Skin epidermis (tissue), 12 donors: ENCODE measurements at regions not wholly inside any gene's neighbourhood (a gene's known extent, or its start where the extent isn't known, plus 50 kb on each side); places are given as distances from the start of the nearest gene placed in this dataset.
"Not testable (repeated sequence)": the region's sequence is repeated elsewhere in the genome, so short reads cannot be mapped to it uniquely, and the experiment has no call there.

Experiments used
- H3K27ac ChIP-seq, 21 experiments: fragments of 200-600 bp; sonication (generic) in 11 of 21; one replicate each; pipeline ENCODE4 v1.5.0; 2020; ENCODE audit warnings: mild to moderate bottlenecking in 3 of 21, inconsistent platforms in 2 of 21, moderate library complexity in 2 of 21
- H3K4me3 ChIP-seq, 7 experiments: fragments of 200-600 bp; sonication (generic) in 2 of 7; one replicate each; pipeline ENCODE4 v1.5.0; 2020; ENCODE audit warnings: inconsistent platforms in 2 of 7, mild to moderate bottlenecking in 2 of 7, moderate library complexity in 1 of 7

GRCh38 chr5:147072622-147073021 is 162.2 kb upstream of the STK32A start:
- no peak overlapping the region for H3K4me3 ChIP-seq
- H3K27ac ChIP-seq = no peak overlapping the region

DNA sequence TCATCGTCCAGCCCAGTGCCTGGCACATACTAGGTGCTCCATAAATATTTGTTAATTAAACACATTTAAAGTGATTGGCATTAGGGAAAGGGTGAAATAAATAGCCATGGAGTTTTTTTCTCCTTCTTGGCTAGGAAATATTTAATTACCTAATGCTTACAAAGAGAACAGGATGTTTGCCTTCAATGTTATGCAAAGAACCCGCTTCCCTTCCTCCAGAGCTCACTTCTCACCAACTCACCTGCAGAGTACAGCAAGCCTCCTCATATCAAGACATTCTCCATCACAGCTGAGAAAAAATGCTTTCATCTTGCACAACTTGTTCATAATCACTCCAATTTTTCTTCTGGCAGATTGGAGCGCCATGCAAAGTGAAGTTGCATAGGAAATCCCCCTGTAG is 161.7 kb upstream of the STK32A start:
- no peak overlapping the region for H3K4me3 ChIP-seq
- H3K27ac ChIP-seq = no peak overlapping the region

DNA sequence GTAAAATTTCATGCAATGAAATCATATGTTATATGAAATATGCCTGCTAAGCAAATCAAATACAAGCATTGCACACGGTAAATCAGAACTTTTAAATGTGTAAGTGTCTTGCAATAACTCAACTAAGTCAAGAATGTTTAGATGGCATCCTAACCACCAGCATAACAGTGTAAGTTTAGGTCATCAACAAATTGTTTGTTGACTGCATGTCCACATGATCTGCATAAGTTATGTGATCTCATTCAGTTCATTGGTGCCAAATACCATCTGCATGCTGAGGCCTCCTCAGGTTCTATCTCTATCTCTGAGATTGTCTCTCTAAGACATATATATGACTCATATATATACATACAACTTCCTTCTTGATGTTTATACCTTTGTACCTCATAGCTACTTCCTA is 159.6 kb upstream of the STK32A start:
- H3K4me3 ChIP-seq = no peak overlapping the region
- H3K27ac ChIP-seq = no peak overlapping the region

GRCh38 chr5:147080391-147080790 is 154.4 kb upstream of the STK32A start:
- Histone ChIP-seq H3K27ac (no peak overlapping the region), H3K4me3 (no peak overlapping the region)

DNA sequence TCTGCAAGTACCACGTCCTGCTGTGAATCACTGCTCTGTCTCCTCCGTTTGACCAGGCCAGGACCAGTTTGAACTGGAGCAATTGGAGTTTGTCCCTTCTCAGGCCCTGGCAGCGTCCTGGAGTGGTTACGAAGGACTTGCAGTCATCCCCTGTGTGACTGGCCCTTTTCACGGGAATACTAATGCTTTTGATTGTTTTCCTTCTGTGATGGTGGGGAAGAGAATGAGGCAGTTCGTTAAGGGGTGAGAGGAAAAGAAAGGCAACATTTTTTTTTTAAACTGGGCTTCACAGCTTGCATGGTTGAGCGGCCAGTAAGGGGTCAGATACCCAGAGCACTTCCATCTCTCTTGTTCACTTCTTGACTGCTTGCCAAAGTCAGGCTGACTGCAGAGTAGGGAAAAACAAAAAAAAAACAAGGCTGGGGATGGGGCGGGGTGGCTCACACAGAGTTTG is 153.5 kb upstream of the STK32A start:
- Histone ChIP-seq H3K27ac (no peak overlapping the region), H3K4me3 (no peak overlapping the region)

GRCh38 chr5:147084702-147085101 is 150.1 kb upstream of the STK32A start:
- Histone ChIP-seq H3K27ac (no peak overlapping the region), H3K4me3 (no peak overlapping the region)

- Histone ChIP-seq H3K4me3 (no peak overlapping the region), H3K27ac (no peak overlapping the region)
These were observed 149.4 kb upstream of the STK32A start for GRCh38 chr5:147085409-147085808.

DNA sequence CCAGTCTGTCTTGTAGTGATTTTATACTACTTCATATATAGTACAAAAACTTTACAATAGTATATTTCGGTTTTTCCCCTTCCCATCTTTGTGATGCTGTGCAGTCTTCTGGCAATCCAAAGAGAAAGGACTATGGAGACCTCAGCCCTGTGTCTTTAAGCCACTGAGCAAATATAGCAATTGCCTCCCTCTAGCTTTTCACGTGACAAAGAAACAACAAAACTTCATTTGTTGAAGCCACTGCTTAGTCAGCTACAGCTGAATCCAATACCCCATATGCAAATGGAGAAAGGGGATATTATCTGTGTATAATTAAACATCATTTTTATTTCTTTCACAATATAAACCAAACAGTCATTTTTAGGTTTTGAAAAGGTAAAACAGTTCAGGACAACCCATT is 142.8 kb upstream of the STK32A start:
- no peak overlapping the region for H3K4me3 ChIP-seq
- no peak overlapping the region for H3K27ac ChIP-seq

DNA sequence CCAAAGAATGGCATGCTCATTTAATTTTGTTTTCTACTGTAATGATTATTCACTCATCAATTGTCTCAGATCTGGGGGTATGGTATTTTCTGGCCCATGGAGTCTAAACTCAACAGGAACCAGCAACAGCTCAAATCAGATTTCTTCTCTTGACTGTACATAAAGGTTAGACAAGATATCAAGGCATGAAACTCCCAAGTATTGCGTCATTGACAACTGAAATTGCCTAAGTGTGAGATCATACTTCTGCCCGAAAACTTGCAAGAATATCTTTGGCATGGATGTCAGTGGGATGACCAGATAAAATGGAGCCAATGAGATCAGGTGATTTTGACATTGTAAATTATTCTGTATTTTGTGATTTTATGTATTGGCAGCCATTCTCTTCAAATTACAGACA is 141.7 kb upstream of the STK32A start:
- no peak overlapping the region for H3K4me3 ChIP-seq

DNA sequence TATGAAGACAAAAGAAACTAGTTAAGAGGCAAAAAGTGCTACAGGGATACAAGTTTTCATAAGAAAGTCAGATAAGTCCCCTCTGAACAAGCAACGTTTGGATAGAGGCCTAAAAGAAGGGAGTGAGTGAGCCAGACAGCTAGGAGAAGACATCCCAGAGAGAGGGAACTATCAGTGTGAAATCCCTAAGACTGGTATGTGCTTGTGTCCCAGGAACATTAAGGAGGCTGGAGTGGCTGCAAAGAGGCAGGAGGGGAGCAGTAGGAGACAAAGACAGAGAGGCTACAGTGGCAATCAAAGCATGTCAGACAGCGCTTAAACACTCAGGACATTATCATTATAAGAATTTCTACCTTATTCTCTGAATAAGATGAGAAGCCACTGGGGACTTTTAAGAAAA is 139.1 kb upstream of the STK32A start:
- Histone ChIP-seq H3K4me3 (no peak overlapping the region), H3K27ac (no peak overlapping the region)

More for the DNA sequence above, 141.7 kb upstream of the STK32A start:
- no peak overlapping the region for H3K27ac ChIP-seq

- Histone ChIP-seq H3K27ac (no peak overlapping the region), H3K4me3 (no peak overlapping the region)
These were observed 136.5 kb upstream of the STK32A start for GRCh38 chr5:147098233-147098790.

- Histone ChIP-seq H3K27ac (no peak overlapping the region), H3K4me3 (no peak overlapping the region)
These were observed 133.0 kb upstream of the STK32A start for GRCh38 chr5:147101659-147102369.

GRCh38 chr5:147112899-147113298 is 121.9 kb upstream of the STK32A start:
- no peak overlapping the region for H3K27ac ChIP-seq
- H3K4me3 ChIP-seq = no peak overlapping the region

DNA sequence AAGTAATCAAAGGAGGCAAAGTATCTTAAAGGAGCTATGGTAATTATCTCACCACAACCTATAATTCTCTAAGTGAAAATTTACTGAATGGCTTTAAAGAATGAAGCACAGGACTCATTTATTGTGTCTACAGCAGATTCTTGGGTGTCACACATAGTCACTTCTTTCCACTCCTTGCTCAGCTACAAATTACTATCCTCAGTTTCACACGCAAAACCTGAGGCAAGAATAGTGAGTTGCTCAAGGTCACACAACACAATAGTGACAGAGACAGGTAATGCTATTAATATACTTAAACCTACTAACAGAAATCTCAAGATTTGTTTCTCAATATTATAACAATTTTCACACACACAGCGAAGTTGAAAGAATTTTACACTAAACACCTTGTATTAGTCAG is 120.9 kb upstream of the STK32A start:
- H3K4me3 ChIP-seq = no peak overlapping the region
- no peak overlapping the region for H3K27ac ChIP-seq

- not testable (repeated sequence) for H3K27ac ChIP-seq, H3K4me3 ChIP-seq
These were observed 95.1 kb upstream of the STK32A start for GRCh38 chr5:147139759-147140158.

DNA sequence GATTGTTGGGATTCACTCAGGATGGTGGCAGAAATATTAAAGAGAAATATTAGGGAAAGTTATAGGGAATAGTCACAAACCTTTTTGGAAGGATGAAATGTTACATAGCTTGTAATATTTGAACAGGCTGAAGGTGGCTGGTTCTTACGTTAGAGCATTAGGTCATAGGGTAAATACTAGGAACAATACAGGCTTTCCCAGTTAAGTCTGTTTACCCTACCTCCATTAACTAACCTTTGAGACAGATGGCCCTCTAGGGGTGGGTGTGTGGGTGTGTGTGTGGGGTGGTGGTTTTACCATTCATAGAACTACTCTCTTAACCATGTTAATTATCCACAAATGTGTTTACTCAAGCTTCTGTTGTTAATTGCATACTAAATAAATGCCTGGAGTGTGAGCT is 94.3 kb upstream of the STK32A start:
- Histone ChIP-seq H3K4me3 (no peak overlapping the region), H3K27ac (no peak overlapping the region)

DNA sequence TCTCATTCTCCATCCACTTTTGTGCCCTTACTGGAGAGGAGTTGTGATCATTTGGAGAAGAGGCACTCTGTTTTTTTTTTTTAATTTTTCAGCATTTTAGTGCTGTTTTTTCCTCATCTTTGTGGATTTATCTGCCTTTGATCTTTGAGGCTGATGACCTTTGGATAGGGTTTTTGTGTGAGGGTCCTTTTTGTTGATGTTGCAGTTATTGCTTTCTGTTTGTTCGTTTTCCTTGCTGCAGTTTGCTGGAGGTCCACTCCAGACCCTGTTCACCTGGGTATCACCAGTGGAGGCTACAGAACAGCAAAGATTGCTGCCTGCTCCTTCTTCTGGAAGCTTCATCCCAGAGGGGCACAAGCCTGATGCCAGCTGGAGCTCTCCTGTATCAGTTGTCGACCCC is 93.2 kb upstream of the STK32A start:
- not testable (repeated sequence) for H3K4me3 ChIP-seq, H3K27ac ChIP-seq

DNA sequence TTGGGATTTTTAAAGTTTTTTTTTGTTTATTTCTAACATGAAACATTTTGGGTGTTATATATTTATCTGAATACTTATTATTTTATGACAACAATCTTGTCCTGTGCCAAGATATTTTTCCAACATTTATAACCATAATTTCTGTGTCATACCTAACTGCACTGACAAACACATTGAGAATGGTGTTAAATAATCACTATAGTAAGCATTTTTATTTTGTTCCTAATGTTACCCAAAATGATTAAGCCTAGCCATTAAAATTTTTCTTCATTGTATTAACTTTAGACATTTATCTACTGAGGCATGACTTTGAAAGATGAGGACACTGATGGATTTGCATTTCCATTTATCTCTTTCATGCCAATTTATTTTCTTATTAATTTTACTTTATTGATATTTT is 91.6 kb upstream of the STK32A start:
- H3K27ac ChIP-seq = no peak overlapping the region
- no peak overlapping the region for H3K4me3 ChIP-seq

- H3K27ac ChIP-seq = no peak overlapping the region
- no peak overlapping the region for H3K4me3 ChIP-seq
These were observed 89.5 kb upstream of the STK32A start for GRCh38 chr5:147145328-147145727.

- H3K27ac ChIP-seq = no peak overlapping the region
- H3K4me3 ChIP-seq = no peak overlapping the region
These were observed 86.1 kb upstream of the STK32A start for GRCh38 chr5:147148715-147149114.

DNA sequence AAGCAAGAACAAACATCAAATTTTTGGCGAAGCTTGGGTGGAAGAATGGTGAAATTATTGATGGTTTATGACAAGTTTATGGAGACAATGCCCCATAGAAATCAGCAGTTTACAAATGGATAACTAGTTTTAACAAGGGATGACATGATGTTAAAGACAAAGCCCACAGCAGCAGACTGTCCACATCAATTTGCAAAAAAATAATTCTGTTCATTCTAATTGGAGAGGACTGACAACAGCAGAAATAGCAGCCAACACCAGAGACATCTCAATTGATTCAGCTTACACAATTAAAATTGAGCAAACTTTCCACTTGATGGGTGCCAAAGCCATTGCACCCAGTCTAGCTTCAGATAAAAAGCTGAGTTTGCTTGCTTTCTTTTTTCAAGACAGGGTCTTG is 82.7 kb upstream of the STK32A start:
- Histone ChIP-seq H3K4me3 (no peak overlapping the region), H3K27ac (no peak overlapping the region)

DNA sequence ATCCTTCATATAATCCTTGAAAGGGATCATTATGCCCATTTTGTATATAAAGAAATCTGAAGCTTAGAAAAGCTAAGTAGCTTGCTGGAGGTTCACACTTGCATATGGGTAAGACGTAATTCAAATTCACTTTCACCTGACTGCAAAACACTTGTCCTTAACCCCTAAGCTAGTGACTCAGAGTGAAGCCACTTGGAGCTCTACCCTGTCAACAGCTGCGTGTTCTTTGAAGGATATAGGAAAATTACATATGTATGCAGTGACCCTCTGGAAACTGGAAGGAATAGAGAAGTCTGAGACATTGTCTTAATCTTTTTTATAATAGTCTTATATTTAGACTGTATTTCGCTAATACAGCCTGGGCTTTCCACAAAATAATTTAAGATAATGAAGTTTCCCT is 80.0 kb upstream of the STK32A start:
- Histone ChIP-seq H3K4me3 (no peak overlapping the region), H3K27ac (no peak overlapping the region)
